Dendritic cell treated with granulocyte-macrophage colony-stimulating factor and Interleukin-4, amounts not matched to agents 40 ng/mL and 50 ng/mL, for 4 days (primary cell): ENCODE measurements at regions not wholly inside any gene's neighbourhood (a gene's known extent, or its start where the extent isn't known, plus 50 kb on each side); places are given as distances from the start of the nearest gene placed in this dataset.

Experiments
- H3K27ac Mint-ChIP-seq: one replicate; pipeline ENCODE4 v1.8.0; 2022; ENCODE audit warnings: mild to moderate bottlenecking, mixed read lengths
- H3K27me3 Mint-ChIP-seq: one replicate; pipeline ENCODE4 v1.8.0; 2022; ENCODE audit warnings: mild to moderate bottlenecking, mixed read lengths
- H3K36me3 Mint-ChIP-seq: one replicate; pipeline ENCODE4 v1.8.0; 2022; ENCODE audit warnings: low read depth, mixed read lengths
- H3K4me1 Mint-ChIP-seq: one replicate; pipeline ENCODE4 v1.8.0; 2022; ENCODE audit warnings: low read depth, mixed read lengths
- H3K4me3 Mint-ChIP-seq: one replicate; pipeline ENCODE4 v1.8.0; 2022; ENCODE audit warnings: mild to moderate bottlenecking, moderate library complexity, mixed read lengths
- H3K9me3 Mint-ChIP-seq: one replicate; pipeline ENCODE4 v1.8.0; 2022; ENCODE audit warnings: mixed read lengths
- intact Hi-C: fragments of 100-400 bp; cut with micrococcal nuclease; formaldehyde crosslinking; loops from one replicate; pipeline ENCODE4 v1.15.0; 2022

DNA sequence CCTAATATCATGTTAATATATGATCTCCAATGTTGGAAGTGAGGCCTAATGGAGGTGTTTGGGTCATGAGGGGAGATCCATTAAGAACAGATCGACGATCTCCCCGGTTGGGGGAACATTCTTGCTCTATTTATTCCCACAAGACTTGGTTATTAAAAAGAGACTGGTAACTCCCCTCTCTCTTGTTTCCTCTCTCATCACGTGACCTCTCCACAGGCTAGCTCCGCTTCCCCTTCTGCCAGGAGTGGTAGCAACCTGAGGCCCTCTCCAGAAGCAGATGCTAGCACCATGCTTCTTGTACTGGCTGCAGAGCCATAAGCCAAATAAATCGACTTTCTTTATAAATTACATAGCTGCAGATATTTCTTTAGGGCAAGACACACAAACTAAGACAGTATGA lies 794.4 kb downstream of the MTRR start:
- H3K36me3 Mint-ChIP-seq = no peaks in the 10 kb centered on the region
- intact Hi-C loops = no loop called here
- no peak overlapping the region for H3K4me3 Mint-ChIP-seq
- no peaks in the 10 kb centered on the region for H3K27me3 Mint-ChIP-seq
- no peak overlapping the region for H3K27ac Mint-ChIP-seq
- peaks cover 28% of the 10 kb centered on the region for H3K9me3 Mint-ChIP-seq
- H3K4me1 Mint-ChIP-seq = no peaks in the 10 kb centered on the region

- H3K27me3 Mint-ChIP-seq = no peaks in the 10 kb centered on the region
- H3K4me3 Mint-ChIP-seq = no peak overlapping the region
- peaks cover 6% of the 10 kb centered on the region for H3K9me3 Mint-ChIP-seq
- H3K36me3 Mint-ChIP-seq = no peaks in the 10 kb centered on the region
- H3K27ac Mint-ChIP-seq = no peak overlapping the region
- H3K4me1 Mint-ChIP-seq = no peaks in the 10 kb centered on the region
- intact Hi-C loops = no loop called here
Measured at GRCh38 chr5:8675182-8675581, 806.2 kb downstream of the MTRR start.

DNA sequence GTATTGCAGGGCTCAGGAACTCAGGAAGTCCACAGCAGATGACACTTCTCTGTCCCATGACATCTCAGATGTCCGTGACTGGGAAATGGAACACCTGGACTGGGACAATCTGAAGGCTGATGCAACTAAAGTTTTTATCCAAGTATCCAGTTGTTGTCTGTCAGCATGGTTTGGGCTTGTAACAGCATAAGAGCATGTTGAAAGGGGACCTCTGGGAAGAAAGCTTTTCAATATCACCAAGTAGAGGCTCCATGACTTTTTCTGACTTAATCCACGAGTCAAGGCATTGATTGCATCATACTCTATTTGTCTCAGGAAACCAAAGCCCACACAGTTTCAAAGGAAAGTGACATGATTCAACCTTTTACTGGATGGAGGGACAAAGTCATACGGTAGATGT lies 807.7 kb downstream of the MTRR start:
- Mint-ChIP-seq H3K27me3 (no peaks in the 10 kb centered on the region), H3K4me1 (no peaks in the 10 kb centered on the region), H3K4me3 (no peak overlapping the region), H3K9me3 (no peaks in the 10 kb centered on the region), H3K27ac (no peak overlapping the region), H3K36me3 (no peaks in the 10 kb centered on the region)
- intact Hi-C loops = no loop called here

GRCh38 chr5:8682381-8682780 lies 813.4 kb downstream of the MTRR start:
- H3K36me3 Mint-ChIP-seq = no peaks in the 10 kb centered on the region
- no peaks in the 10 kb centered on the region for H3K27me3 Mint-ChIP-seq

DNA sequence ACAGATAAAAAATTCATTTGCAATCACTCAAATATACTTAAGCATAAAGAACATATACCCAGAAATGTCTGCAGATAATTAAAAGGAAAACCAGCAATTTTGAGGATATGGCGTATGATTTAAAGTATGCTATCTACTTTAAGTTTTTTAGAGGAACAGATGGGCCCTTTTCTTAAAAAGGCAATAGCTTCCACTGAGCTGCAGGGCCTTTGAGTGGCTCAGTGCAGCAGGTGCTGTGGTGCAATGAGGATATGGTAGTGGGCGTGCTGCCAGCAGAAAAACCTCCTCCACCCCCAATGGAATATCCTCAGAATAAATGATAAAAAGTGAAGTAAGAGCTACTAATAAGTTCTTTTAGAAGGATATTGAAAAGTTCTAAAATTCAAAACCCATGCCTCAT lies 814.5 kb downstream of the MTRR start:
- no peaks in the 10 kb centered on the region for H3K9me3 Mint-ChIP-seq
- intact Hi-C loops = no loop called here
- H3K4me1 Mint-ChIP-seq = no peaks in the 10 kb centered on the region
- no peak overlapping the region for H3K27ac Mint-ChIP-seq
- H3K4me3 Mint-ChIP-seq = no peak overlapping the region
- no peaks in the 10 kb centered on the region for H3K36me3 Mint-ChIP-seq
- H3K27me3 Mint-ChIP-seq = no peaks in the 10 kb centered on the region

More at GRCh38 chr5:8682381-8682780, 813.4 kb downstream of the MTRR start:
- intact Hi-C loops = no loop called here
- Mint-ChIP-seq H3K4me1 (no peaks in the 10 kb centered on the region), H3K9me3 (no peaks in the 10 kb centered on the region), H3K4me3 (no peak overlapping the region), H3K27ac (no peak overlapping the region)

GRCh38 chr5:8685704-8686103 lies 816.8 kb downstream of the MTRR start:
- no peaks in the 10 kb centered on the region for H3K36me3 Mint-ChIP-seq
- H3K27ac Mint-ChIP-seq = no peak overlapping the region
- no peak overlapping the region for H3K4me3 Mint-ChIP-seq
- H3K4me1 Mint-ChIP-seq = no peaks in the 10 kb centered on the region
- H3K9me3 Mint-ChIP-seq = no peaks in the 10 kb centered on the region
- no peaks in the 10 kb centered on the region for H3K27me3 Mint-ChIP-seq
- intact Hi-C loops = no loop called here

DNA sequence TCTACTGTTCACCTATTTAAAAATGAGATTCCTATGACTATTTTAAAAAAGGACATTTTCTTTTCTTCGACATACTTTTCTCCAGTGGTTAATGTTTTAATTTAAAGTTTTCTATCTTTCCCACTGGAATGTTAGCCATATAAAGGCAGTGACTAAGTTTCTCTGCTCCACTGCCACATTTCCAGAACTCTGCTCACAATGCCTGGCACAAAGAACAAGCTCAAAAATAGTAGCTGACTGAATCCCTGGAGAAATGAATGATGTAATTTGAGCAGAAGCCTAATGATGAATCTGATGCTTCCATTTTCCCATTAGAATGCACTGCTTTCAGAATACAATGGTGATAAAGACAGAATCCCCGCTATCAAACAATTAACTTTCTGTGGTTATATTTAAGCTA lies 817.8 kb downstream of the MTRR start:
- no peaks in the 10 kb centered on the region for H3K4me1 Mint-ChIP-seq
- no peak overlapping the region for H3K4me3 Mint-ChIP-seq
- intact Hi-C loops = no loop called here
- H3K36me3 Mint-ChIP-seq = no peaks in the 10 kb centered on the region
- no peaks in the 10 kb centered on the region for H3K27me3 Mint-ChIP-seq
- H3K27ac Mint-ChIP-seq = no peak overlapping the region
- no peaks in the 10 kb centered on the region for H3K9me3 Mint-ChIP-seq

GRCh38 chr5:8689773-8690172 lies 820.8 kb downstream of the MTRR start:
- no peaks in the 10 kb centered on the region for H3K36me3 Mint-ChIP-seq
- intact Hi-C loops = no loop called here
- no peaks in the 10 kb centered on the region for H3K27me3 Mint-ChIP-seq
- no peak overlapping the region for H3K27ac Mint-ChIP-seq
- H3K9me3 Mint-ChIP-seq = no peaks in the 10 kb centered on the region
- no peaks in the 10 kb centered on the region for H3K4me1 Mint-ChIP-seq
- no peak overlapping the region for H3K4me3 Mint-ChIP-seq

DNA sequence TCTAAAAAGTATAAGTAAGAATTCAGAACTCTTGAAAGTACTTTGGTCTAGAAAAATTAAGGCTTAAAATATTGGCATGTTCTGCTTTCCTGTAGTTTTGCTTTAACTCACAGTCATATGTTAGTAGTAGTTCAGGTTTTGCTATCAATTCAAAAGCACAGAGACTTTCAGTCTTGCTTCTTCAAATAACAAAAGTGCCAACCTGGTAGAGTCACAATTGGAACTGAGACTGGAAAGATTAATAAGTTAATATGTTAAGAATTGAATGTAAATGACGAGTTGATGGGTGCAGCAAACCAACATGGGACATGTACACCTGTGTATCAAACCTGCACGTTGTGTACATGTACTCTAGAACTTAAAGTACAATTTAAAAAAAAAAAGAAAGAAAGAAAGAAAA lies 822.3 kb downstream of the MTRR start:
- H3K27me3 Mint-ChIP-seq = no peaks in the 10 kb centered on the region
- H3K36me3 Mint-ChIP-seq = no peaks in the 10 kb centered on the region
- H3K27ac Mint-ChIP-seq = no peak overlapping the region
- no peak overlapping the region for H3K4me3 Mint-ChIP-seq
- intact Hi-C loops = no loop called here
- no peaks in the 10 kb centered on the region for H3K9me3 Mint-ChIP-seq
- no peaks in the 10 kb centered on the region for H3K4me1 Mint-ChIP-seq

- no peak overlapping the region for H3K4me3 Mint-ChIP-seq
- no peak overlapping the region for H3K27ac Mint-ChIP-seq
- intact Hi-C loops = no loop called here
- no peaks in the 10 kb centered on the region for H3K9me3 Mint-ChIP-seq
- H3K27me3 Mint-ChIP-seq = no peaks in the 10 kb centered on the region
- no peaks in the 10 kb centered on the region for H3K4me1 Mint-ChIP-seq
- no peaks in the 10 kb centered on the region for H3K36me3 Mint-ChIP-seq
Measured at GRCh38 chr5:8693341-8693844, 824.4 kb downstream of the MTRR start.

- Mint-ChIP-seq H3K9me3 (no peaks in the 10 kb centered on the region), H3K4me1 (no peaks in the 10 kb centered on the region), H3K4me3 (no peak overlapping the region), H3K36me3 (no peaks in the 10 kb centered on the region), H3K27ac (no peak overlapping the region), H3K27me3 (no peaks in the 10 kb centered on the region)
- intact Hi-C loops = no loop called here
Measured at GRCh38 chr5:8694545-8694944, 825.6 kb downstream of the MTRR start.

- no peak overlapping the region for H3K27ac Mint-ChIP-seq
- no peaks in the 10 kb centered on the region for H3K9me3 Mint-ChIP-seq
- H3K4me3 Mint-ChIP-seq = no peak overlapping the region
- H3K36me3 Mint-ChIP-seq = no peaks in the 10 kb centered on the region
- intact Hi-C loops = no loop called here
- no peaks in the 10 kb centered on the region for H3K4me1 Mint-ChIP-seq
- no peaks in the 10 kb centered on the region for H3K27me3 Mint-ChIP-seq
Measured at GRCh38 chr5:8695902-8696845, 827.2 kb downstream of the MTRR start.

DNA sequence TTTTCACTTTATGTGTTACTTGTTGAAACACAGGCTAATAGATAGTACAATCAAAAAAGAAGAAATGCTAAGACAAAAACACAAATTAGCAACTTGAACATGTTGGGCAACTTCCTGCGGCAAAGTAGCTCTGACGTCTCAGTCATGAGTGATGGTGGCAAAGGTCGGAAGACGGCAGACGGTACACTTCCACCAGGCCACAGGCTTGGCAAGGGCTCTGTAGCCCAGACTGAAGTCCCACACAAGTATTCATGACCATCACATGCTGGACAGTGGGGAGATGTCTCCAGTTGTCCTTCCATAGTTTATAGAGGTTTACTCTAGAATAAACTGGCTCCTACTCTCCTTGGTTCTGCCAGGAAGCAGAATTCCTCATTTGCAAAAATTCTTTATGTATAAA lies 831.3 kb downstream of the MTRR start:
- no peaks in the 10 kb centered on the region for H3K27me3 Mint-ChIP-seq
- intact Hi-C loops = no loop called here
- H3K36me3 Mint-ChIP-seq = no peaks in the 10 kb centered on the region
- H3K4me3 Mint-ChIP-seq = no peak overlapping the region
- H3K27ac Mint-ChIP-seq = no peak overlapping the region
- H3K9me3 Mint-ChIP-seq = no peaks in the 10 kb centered on the region
- no peaks in the 10 kb centered on the region for H3K4me1 Mint-ChIP-seq

GRCh38 chr5:8700671-8701070 lies 831.7 kb downstream of the MTRR start:
- Mint-ChIP-seq H3K4me1 (no peaks in the 10 kb centered on the region), H3K4me3 (no peak overlapping the region), H3K27ac (no peak overlapping the region), H3K36me3 (no peaks in the 10 kb centered on the region), H3K9me3 (no peaks in the 10 kb centered on the region), H3K27me3 (no peaks in the 10 kb centered on the region)
- intact Hi-C loops = no loop called here

DNA sequence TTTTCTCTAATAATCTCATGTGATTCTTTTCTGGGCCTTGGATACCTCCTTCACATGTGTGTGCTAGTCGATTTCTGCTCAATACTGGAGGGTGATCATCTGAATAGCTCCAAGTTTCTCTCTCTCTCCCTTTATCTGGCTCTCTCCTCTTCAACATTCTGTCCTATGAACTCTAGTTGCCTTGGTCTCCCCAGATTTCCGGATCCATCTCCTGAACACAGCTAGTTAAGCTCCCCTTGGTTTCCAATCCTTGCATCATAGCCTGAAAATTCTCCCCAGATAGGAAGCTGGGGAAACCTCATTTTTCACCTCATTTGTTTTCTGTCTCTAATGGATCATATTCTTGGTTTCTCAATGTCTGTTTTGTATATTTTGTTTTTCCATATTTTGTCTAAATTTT lies 832.3 kb downstream of the MTRR start:
- H3K27ac Mint-ChIP-seq = no peak overlapping the region
- no peaks in the 10 kb centered on the region for H3K9me3 Mint-ChIP-seq
- no peaks in the 10 kb centered on the region for H3K4me1 Mint-ChIP-seq
- H3K36me3 Mint-ChIP-seq = no peaks in the 10 kb centered on the region
- no peaks in the 10 kb centered on the region for H3K27me3 Mint-ChIP-seq
- intact Hi-C loops = no loop called here
- H3K4me3 Mint-ChIP-seq = no peak overlapping the region
